ENCODE measurements at regions not wholly inside any gene's neighbourhood (a gene's known extent, or its start where the extent isn't known, plus 50 kb on each side); places are given as distances from the start of the nearest gene placed in this dataset.

DNA sequence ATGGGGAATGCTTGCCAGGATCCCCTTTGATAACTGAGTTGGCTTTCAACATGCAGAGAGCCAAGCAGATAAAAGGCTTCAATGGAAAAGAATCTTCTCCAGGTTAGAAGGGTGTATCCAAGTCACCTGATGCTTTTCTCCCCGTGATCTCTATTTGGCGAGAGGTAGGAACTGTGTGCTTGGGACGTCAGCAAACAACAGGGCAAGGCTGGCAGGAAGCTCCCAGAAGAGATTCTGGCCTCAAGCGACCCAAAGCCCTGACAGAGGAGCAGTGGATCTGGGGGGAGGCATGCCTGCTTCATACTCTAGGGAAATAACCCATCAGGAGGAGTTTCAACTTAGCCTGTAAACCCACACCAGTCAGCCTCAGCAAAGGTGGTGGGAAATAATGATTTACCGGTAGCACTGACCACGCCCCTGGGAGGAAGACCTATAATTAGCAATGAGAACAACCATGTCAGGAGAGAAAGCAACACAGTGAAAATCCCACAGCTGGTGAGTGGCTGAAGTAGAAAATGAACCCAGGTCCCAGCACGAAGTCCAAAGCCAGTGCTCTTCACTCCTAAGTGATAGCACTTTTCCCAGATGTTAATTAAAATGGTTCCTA lies 76.3 kb upstream of the SEC11C start:
- no peaks in the 10 kb centered on the region for H3K9me3 ChIP-seq (replicated peaks; ENCODE audit: control insufficient read depth, insufficient read depth, low read length)
- no peaks in the 10 kb centered on the region for H3K36me3 ChIP-seq (ENCODE audit: control insufficient read depth in 2 of 2, insufficient read depth in 2 of 2, low read length in 1 of 2)
- ChIA-PET POLR2A (no interaction called here), RAD21 (ENCODE audit: unreplicated experiment) (interaction anchor here (1.7 kb wide), 1 partner anchor 295 kb away, joined by 5 read pairs; no protein-coding TSS in a partner anchor), SMC1A (ENCODE audit: uncharacterized antibody, unreplicated experiment) (interaction anchor here (0.5 to 2.0 kb wide), 3 partner anchors 283 to 530 kb away, joined by 3 to 4 read pairs (median 4); no protein-coding TSS in a partner anchor), CTCF (interaction anchor here (0.6 to 9.5 kb wide), 5 partner anchors 18 to 801 kb away, joined by 3 to 118 read pairs (median 4); no protein-coding TSS in a partner anchor)
- H3K9ac ChIP-seq (ENCODE audit: control insufficient read depth, insufficient read depth, low read length): no peak overlapping the region
- no peak overlapping the region for H3K27ac ChIP-seq (ENCODE audit: control insufficient read depth, insufficient read depth)
- 33% methylated on average over 7 of the region's 7 CpGs for WGBS (ENCODE audit: insufficient coverage, insufficient replicate concordance, low lambda C conversion rate, missing lambda C conversion rate)
- TF ChIP-seq SRF (IDR thresholded peaks at IDR 0.05; ENCODE audit: low read depth in 2 of 2, low read length in 2 of 2) (no peak), RUNX3 (IDR thresholded peaks at IDR 0.05; ENCODE audit: low read length) (no peak), MEF2B (IDR thresholded peaks at IDR 0.05; ENCODE audit: partially characterized antibody, poor library complexity, severe bottlenecking) (peak; percentile 19)
- no TSS peak for BruUV-seq (replicated peaks)
- ATAC-seq: peak; percentile 37
- in situ Hi-C loops (cut with MboI) (loop anchor here (5.0 to 25.0 kb wide), 2 partner anchors 536 to 576 kb away; no protein-coding TSS in a partner anchor), intact Hi-C loops (cut with micrococcal nuclease; ENCODE audit: unreplicated experiment) (no loop called here)
- H3K79me2 ChIP-seq (ENCODE audit: control insufficient read depth, insufficient read depth, low read length): no peaks in the 10 kb centered on the region
- no peak overlapping the region for H3K4me3 ChIP-seq
- H4K20me1 ChIP-seq (ENCODE audit: control insufficient read depth, insufficient read depth): no peaks in the 10 kb centered on the region
- DNase-seq (ENCODE audit: low read depth, low spot score): peak; percentile 31
- H3K4me1 ChIP-seq (ENCODE audit: control insufficient read depth, insufficient read depth, low read length): peaks cover 14% of the 10 kb centered on the region
- H3K27me3 ChIP-seq (replicated peaks in 1 of 2; ENCODE audit: control insufficient read depth in 2 of 2, insufficient read depth in 2 of 2, low read length in 1 of 2): no peaks in the 10 kb centered on the region; a peak in 3 of 4 replicates
- peak overlapping the region; percentile 15 for H2AFZ ChIP-seq (ENCODE audit: control insufficient read depth, low read depth, low read length)
- no peak for FAIRE-seq
- H3K4me2 ChIP-seq (ENCODE audit: control insufficient read depth, insufficient read depth): peak overlapping the region; percentile 50

- ChIA-PET RAD21 (ENCODE audit: unreplicated experiment) (no interaction called here), CTCF (interaction anchor here (1.2 to 9.5 kb wide), 4 partner anchors 17 to 294 kb away, joined by 3 to 118 read pairs (median 25); no protein-coding TSS in a partner anchor), POLR2A (no interaction called here), SMC1A (ENCODE audit: uncharacterized antibody, unreplicated experiment) (interaction anchor here (0.5 to 2.0 kb wide), 3 partner anchors 283 to 530 kb away, joined by 3 to 4 read pairs (median 4); no protein-coding TSS in a partner anchor)
- H3K27ac ChIP-seq (ENCODE audit: control insufficient read depth, insufficient read depth): no peak overlapping the region
- H3K4me2 ChIP-seq (ENCODE audit: control insufficient read depth, insufficient read depth): no peak overlapping the region
- intact Hi-C loops (cut with micrococcal nuclease; ENCODE audit: unreplicated experiment): no loop called here
- no peaks in the 10 kb centered on the region for H4K20me1 ChIP-seq (ENCODE audit: control insufficient read depth, insufficient read depth)
- H3K9me3 ChIP-seq (replicated peaks; ENCODE audit: control insufficient read depth, insufficient read depth, low read length): no peaks in the 10 kb centered on the region
- no peaks in the 10 kb centered on the region; a peak in 3 of 4 replicates for H3K27me3 ChIP-seq (replicated peaks in 1 of 2; ENCODE audit: control insufficient read depth in 2 of 2, insufficient read depth in 2 of 2, low read length in 1 of 2)
- 19% methylated on average over 4 of the region's 4 CpGs for WGBS (ENCODE audit: insufficient coverage, insufficient replicate concordance, low lambda C conversion rate, missing lambda C conversion rate)
- no peak for DNase-seq (ENCODE audit: low read depth, low spot score)
- H3K36me3 ChIP-seq (ENCODE audit: control insufficient read depth in 2 of 2, insufficient read depth in 2 of 2, low read length in 1 of 2): no peaks in the 10 kb centered on the region
- H2AFZ ChIP-seq (ENCODE audit: control insufficient read depth, low read depth, low read length): no peak overlapping the region
- no peak overlapping the region for H3K9ac ChIP-seq (ENCODE audit: control insufficient read depth, insufficient read depth, low read length)
- no peak overlapping the region for H3K4me3 ChIP-seq
- no peak for ATAC-seq
- peaks cover 14% of the 10 kb centered on the region for H3K4me1 ChIP-seq (ENCODE audit: control insufficient read depth, insufficient read depth, low read length)
- no peaks in the 10 kb centered on the region for H3K79me2 ChIP-seq (ENCODE audit: control insufficient read depth, insufficient read depth, low read length)
- no peak for FAIRE-seq
- in situ Hi-C loops (cut with MboI): loop anchor here (5.0 to 25.0 kb wide), 2 partner anchors 537 to 577 kb away; no protein-coding TSS in a partner anchor
- no peak for TF ChIP-seq SRF (IDR thresholded peaks at IDR 0.05; ENCODE audit: low read depth in 2 of 2, low read length in 2 of 2)
- no peak for TF ChIP-seq JUNB (IDR thresholded peaks at IDR 0.05)
- no peak for TF ChIP-seq HDGF (IDR thresholded peaks at IDR 0.05)
- no peak for TF ChIP-seq FOS (IDR thresholded peaks at IDR 0.05; ENCODE audit: borderline replicate concordance, extremely low read depth, insufficient read length)
- no peak for TF ChIP-seq SMAD5 (IDR thresholded peaks at IDR 0.05; ENCODE audit: low read depth)
- TF ChIP-seq NFIC (IDR thresholded peaks at IDR 0.05; ENCODE audit: low read depth, low read length): no peak
- TF ChIP-seq NBN (IDR thresholded peaks at IDR 0.05): no peak
- TF ChIP-seq NRF1 (conservative IDR thresholded peaks at IDR 0.05; ENCODE audit: low read depth, low read length): no peak
- TF ChIP-seq ZNF217 (IDR thresholded peaks at IDR 0.05): no peak
- no TSS peak for BruUV-seq (replicated peaks)
Observed at GRCh38 chr18:59063912-59064311, 75.8 kb upstream of the SEC11C start.
